Mammary epithelial cell (primary cell): ENCODE measurements at regions not wholly inside any gene's neighbourhood (a gene's known extent, or its start where the extent isn't known, plus 50 kb on each side); places are given as distances from the start of the nearest gene placed in this dataset.

Source experiments
- CTCF ChIP-seq, 2 donors: IDR thresholded peaks in 1 of 2; conservative IDR thresholded peaks in 1 of 2; 2 replicates each; pipeline ENCODE4 v1.5.1; 2011 to 2012; ENCODE audit warnings: inconsistent platforms in 2 of 2, low read length in 2 of 2, mild to moderate bottlenecking in 2 of 2, control low read depth in 1 of 2, low read depth in 1 of 2; ENCODE audit not compliant: insufficient read depth in 1 of 2; ENCODE audit errors: extremely low read depth in 1 of 2
- EZH2 ChIP-seq: IDR thresholded peaks from 2 replicates; pipeline ENCODE4 v1.6.1; 2012; ENCODE audit warnings: low read length, inconsistent platforms, borderline replicate concordance

DNA sequence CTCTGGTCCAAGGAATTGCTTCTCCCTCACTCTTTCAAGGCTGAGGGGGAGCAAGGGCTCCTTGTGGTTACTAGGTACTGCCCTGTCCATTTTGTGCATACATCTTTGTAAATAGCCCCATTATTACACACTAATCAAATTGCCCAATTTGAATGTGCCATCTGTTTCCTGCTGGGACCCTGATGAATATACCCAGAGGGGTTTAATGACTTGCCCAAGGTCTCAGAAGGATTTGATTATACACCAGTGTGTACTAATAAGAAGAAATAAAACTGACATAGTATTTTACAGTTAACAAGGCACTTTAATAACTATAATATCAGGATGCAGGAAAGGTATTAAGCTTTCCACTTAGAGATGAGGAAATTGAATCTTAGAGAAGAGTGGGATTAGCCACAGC is 64.6 kb upstream of the PTPRJ start:
- no peak for TF ChIP-seq CTCF (conservative IDR thresholded peaks at IDR 0.05 in 1 of 2, IDR thresholded peaks at IDR 0.05 in 1 of 2; ENCODE audit: extremely low read depth in 1 of 2, insufficient read depth in 1 of 2, low read depth in 1 of 2, low read length in 2 of 2)
- no peak for TF ChIP-seq EZH2
